T-helper 2 cell treated with Interferon-gamma antibody and Interleukin-4, amounts not matched to agents 100 ng/mL and 5 ng/mL, for 36 hours (primary cell): ENCODE measurements at regions not wholly inside any gene's neighbourhood (a gene's known extent, or its start where the extent isn't known, plus 50 kb on each side); places are given as distances from the start of the nearest gene placed in this dataset.

Source experiments
- intact Hi-C: fragments of 100-400 bp; cut with micrococcal nuclease; formaldehyde crosslinking; loops from one replicate; pipeline ENCODE4 v1.15.1; 2023

DNA sequence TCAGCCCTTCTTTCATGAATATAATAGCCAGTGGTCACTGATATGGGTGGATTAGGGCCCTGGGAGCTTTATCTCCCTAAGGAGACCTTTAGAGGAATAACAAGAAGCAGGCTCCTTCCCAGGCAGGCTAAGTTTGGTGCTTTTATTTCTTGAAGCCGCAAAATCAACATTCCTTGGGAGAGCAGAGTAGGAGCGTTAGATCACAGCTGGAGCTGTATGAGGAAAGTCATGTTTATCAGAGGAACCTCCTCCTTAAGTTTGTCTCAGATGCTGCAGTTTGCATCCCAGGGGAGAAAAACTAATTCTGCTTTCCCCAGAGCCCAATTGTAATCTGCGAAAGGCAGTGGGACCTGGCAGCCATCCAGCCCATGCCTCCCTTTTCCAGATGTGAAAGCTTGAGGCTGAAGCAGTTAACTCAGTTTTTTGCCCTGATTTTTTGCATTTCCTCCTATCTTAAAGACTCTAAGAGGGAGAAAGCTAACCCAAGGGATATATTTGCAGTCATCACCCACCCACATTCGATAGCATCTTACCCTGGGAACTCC is 186.0 kb upstream of the FRMPD4 start:
- intact Hi-C loops, result no loop called here

DNA sequence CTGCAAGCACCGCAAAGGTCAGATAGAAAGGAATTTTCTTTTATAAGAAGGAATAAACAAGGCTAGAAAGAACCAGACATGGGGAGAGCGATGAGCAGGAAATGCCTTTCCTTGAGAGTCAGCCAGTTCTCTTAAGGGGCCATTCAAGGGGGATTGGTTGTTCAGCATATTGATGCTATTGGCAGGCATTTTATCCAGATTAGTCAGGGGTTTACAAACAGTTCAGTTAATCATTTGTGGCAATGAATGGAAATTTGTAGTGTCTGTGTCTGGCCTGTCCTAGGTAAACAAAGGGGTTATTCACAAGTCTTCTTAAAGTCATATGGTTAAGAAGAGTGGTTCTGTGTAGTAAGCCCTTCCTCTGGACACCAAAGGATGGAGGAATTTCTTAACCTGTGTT is 184.7 kb upstream of the FRMPD4 start:
- intact Hi-C loops, result no loop called here

DNA sequence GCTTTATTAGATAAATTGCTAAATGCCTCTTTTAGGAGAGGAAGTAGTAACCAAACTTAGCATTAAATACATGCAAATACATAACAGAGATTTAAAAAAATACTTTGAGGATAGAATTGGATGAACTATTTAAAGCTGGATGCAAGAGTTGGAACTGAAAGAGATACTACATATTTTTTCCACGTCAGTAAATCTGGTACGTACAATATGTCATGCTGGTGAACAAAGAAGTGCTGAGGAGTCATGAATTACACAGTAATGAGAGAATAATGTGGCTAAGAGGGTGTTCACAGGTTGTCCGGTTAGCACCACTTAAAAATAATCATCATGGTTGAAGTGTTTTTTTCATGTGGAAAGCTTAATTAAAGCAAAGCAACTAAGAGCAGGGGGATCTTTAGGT is 184.1 kb upstream of the FRMPD4 start:
- intact Hi-C loops, result no loop called here

DNA sequence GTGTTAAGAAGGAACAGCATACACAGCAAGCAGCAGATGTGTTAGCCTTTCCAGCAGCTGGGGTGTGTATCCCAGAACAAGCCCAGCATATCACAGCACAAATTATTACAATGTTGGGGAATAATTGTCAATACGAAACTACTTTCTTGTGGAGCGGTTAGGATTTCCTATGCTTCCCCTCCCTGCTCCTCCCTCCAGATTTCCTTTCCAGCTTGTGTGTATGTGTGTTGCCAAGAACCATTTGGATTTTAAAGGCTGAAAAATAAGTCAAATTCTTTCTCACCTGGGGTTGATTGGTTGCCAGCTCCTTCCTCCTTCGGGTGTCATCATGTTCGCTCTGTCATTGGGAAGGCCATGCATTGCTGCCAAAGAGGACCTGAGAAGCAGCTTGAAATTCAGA is 178.2 kb upstream of the FRMPD4 start:
- intact Hi-C loops, result no loop called here

DNA sequence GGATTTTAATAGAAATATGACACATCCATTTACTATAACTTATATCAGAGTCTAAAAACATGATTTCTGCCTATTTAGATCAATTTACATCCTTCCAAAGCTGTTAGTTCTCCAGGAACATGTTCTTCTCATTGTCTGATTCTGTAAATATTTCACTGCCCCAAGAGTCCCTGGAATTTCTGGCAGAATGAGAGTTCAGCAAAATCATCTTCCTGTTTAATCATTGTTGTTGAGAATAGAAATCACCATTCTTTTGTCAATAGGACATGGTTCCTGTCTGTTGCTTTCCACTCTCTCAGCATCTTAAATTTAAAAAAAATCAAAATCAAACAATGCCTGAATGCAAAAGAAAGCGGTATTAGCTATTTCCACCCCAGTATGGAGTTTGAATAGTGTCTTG is 172.8 kb upstream of the FRMPD4 start:
- intact Hi-C loops, result no loop called here

DNA sequence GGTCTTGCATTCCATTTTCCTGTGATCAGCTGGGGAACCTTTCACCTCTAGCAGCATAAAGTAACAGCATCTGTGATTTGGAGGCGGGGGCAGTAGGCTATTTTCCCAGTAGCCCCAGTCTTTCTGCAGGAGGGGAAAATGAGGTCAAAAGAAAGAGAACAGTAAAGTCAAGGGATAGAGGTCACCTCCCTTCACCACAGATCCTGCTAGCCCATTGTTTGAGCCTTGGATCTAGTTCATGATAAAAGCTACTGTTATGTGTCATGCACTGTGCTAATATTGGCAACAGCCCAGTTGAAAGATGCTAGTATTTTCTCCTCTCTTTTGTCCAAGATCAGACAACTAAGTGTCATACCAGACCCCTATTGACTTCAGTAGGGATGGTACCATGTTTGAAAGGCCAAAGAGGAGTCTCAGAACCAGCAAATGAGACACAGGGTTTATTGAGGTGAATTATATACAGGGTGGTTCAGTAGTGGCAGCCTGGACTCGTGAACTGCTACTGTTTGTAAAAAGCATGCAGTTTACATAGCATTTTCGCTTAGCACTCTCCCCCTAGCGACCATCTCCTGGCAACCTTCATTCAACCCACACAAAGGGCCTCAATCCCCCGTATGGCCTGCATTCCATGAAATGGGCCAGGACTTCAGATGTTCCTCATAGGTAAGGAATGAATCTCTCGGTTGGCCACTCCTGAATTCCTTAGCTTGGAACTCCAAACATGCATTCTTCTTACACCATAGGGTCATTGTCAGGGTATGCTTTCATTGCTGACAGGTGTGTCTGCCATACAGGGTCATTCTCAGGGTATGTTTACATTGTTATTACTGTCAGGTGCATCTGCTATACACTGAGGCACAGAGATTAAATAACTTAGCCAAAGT is 170.0 kb upstream of the FRMPD4 start:
- intact Hi-C loops, result no loop called here

DNA sequence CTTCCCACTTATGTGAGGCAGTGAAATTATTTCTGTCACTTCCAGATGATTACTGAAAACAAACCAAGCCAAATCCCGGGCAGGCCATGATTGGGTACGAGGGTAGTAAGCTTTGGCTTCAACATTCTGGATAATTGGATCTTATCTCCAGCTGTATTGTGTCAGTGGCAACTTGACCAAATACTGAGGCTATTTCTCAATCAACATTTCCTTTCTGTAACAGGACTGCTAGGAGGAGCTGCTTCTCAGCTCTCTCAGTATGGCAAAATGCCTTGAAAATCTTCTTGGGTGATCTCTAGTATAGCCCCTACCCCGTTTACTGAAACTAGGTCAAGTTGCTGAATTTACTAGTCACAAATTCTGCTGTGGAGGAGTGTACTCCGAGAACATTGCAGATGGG is 169.3 kb upstream of the FRMPD4 start:
- intact Hi-C loops, result no loop called here

DNA sequence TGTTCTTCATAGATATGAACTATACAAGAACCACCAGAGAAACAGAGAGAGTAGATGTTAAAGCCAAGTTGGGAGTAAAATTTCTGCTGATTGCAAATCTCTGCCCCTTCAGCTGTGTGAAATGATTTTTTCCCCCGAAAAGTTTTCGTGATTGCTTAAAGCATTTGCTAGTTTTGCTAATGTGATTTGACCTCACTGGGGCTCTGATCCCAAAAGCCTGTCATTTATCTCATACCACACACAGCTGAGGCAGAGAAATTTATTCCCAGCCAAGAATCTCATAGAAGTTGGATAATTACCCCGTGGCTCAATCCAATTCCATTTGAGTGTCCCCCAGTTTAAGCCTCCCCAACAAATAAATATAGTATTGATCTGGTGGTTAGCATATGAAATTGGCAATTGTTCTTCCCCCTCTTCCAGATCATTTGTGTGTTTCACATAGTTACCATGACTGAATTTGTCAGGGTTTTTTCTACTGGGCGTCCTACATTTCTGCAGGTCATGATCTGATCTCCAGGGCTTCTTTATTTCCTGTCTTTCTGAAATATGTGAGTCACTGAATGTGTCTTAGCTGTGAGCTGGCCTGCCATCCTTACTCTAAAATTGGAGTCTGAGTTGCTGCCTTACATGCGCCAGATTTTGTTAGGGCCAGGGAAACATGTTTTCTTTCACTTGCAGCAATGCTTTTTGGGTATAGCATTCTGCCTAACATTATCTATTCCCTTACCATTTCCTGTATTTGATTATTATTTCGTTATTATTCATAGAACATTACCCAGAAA is 167.5 kb upstream of the FRMPD4 start:
- intact Hi-C loops, result no loop called here

DNA sequence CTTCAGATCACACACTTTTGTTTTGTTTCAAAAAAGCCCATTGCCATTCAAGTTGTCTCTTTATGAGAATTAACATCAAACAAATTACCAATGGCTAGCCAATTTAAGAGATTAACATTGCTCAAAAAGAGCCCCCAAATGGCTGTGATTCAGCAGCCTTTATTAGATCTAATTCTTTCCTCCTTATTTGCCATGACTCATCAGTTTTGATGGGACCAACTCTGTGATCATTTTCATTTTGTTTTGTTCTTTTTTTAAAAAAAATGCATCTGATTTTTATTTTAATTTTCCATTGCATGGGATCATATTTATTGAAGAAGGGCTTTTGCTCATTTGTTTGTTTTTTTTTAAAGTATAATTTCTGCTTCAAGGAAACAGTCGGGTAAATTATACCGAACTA is 161.6 kb upstream of the FRMPD4 start:
- intact Hi-C loops, result no loop called here

DNA sequence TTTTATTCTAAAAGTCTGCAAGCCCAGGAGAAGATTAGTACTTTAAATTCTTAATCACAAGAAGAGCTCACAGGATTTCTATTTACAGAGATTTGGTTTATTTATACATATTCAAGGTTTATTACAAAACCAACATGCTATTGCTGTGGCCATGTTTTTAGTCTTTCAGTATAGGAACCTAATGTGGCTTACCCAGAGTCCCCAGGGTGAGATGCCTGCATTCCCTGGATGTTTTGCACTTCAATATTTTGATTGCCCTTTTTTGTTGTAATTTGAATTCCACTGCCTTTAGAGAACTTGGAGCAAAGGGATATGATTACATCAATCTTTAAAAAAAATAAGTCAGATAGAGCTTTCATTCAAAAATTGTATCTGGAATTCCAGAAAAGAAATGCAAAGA is 146.0 kb upstream of the FRMPD4 start:
- intact Hi-C loops, result no loop called here

DNA sequence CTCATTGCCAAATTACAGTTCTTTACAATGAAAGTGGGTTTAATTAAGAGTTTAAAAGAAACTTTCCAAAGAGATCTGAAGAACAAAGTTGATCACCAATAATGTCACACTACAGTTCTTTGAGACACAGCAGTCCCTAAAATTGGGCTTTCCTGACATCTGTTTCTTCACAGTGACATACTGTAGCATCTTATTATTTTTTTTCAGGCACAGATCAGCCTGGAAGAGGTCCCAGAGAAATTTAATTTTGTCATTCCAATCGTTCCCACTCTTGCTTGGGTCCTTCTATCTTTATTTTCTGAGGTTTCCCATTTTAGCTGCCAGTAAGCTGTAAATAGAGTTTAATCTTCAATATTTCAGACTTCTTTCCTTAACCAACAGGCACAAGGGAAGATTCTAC is 143.1 kb upstream of the FRMPD4 start:
- intact Hi-C loops, result no loop called here

DNA sequence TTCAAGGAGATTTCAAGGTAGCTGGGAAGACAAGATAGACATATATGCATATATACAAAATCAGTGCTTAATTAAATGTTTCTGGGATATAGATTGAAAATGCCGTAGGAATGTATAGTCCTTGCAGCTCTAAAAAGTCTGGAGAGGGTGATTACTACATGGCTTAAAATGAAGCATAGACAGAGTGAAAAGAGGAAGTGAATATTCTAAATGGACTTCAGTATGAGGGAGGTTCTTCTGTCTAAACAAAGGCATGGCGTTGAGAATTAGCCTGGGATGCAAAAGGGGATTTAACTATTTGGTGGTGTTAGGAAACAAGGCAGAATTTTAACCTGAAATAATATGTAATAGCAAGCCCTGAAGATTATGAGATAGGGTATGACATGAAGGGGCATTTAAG is 141.5 kb upstream of the FRMPD4 start:
- intact Hi-C loops, result no loop called here

DNA sequence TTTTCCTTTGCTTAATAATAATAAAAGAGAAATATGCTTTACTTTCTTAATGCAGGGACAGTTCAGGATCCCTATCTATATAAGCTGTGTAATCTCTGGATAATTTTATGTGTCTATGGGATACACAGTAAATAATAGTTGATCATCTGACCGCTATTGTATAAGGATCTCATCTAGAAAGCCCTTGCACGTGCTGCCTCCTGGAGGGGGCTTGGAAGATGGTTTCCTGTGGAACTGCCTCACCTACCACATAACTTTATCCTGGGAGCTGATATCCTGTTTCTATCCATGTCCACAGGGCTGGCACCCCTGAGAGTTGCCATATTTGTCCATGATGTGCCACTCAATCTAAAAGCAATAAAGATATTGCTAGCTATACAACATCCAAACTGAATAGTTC is 139.3 kb upstream of the FRMPD4 start:
- intact Hi-C loops, result no loop called here

DNA sequence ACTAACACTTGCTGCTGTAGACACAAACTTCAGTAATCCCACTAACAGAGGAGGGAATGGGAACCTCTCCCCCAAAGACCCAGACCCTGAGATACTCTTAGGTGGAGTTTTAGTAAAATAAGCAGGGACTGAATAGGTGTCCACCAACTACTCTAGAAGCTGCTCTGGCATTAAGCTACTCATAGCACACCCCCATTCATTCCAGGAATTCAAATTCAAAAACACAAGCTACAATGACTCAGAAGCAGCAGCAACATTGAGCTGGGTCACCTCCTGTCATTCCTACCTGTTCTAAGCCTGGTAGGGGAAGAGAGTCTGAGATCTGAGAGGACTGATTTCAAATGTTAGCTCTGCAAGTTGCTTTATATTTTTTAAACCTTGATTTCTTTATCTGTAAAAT is 135.4 kb upstream of the FRMPD4 start:
- intact Hi-C loops, result no loop called here

DNA sequence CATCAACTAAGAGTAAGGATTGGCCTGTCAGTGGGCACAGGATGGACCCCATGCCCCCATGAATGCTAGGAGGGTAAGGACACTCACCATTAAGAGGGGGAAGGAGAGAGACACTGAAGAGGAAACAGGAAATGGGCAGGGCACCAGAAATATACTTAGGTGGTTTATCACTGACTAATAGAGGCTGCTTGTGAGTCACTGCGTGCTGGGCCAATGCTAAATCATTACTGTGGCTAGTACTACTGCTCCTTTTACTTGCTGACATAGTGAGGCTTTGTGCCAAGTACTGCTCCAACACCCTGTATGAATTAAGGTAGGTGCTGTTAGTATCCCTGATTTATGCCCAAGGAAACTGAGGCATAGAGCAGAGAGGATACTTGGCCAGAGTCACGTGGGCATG is 130.4 kb upstream of the FRMPD4 start:
- intact Hi-C loops, result no loop called here

DNA sequence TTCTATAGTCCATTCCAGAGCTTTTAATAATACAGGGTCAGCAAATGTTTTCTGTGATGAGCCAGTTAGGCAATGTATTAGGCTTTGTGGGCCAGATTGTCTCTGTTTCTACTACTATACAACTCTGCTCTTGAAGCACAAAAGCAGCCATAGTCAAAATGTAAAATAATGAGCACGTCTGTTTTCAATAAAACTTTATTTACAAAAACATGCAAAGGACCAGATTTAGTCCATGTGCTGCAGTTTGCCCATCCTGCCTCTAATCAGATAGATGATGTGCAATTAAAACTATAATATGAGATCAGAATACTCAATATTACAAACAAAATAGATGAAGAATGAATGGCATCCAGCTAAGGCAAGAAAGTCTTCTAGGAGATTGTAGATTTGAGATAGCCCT is 127.8 kb upstream of the FRMPD4 start:
- intact Hi-C loops, result no loop called here

DNA sequence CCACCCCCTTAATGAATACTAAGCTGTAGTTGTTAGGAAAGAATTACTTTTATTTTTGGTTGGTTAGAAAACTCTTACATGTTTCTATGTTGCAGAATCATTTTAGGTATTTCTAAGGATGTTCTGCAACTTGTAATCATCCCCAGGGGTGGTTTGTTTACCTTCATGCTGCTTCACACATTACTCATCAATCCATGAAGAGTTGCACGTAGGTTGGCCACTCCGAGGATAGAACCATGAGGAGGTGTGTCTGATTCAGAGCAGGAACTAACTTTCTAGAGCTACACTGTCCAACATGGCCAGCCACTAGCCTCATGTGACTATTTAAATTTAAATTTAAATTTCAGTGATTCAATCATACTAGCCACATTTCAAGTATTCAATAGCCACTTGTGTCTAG is 127.2 kb upstream of the FRMPD4 start:
- intact Hi-C loops, result no loop called here

DNA sequence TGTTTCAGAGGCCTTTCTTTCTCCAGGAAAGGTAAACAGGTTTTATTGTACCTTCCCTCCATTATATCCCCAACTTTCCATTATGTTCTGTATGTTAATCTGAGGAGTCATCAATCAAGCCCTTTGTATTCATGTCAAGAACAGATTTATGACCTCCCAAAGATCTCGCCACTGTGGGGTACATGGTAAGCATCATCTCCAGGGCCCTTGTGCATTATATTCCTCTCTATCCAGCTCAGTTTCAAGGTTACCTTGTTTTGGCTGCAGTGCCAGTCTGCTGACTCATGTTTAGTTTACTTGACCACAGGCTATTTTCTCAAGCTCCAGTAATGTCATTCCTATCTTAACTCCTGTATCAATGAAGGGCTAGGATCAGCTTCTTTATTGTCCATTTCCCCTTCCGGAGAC is 125.1 kb upstream of the FRMPD4 start:
- intact Hi-C loops, result no loop called here

DNA sequence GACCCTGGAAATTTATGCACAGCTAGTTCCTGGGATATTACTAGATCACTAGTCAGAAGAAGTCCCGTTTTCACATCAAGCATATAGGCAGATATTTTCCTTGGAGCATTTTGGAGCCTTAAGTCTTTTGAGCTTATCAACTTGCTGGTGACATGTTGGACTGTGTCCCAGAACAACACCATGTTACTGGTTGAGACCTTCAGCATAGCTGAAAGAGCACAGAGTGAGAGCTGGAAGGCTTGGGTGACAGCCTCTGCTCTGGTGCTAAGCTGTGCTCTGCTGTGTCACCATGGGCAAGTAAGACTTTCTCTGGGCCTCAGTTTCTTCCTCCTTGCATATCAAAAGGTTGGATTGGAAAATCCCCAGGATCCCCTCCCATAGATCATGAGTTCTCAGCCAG is 116.6 kb upstream of the FRMPD4 start:
- intact Hi-C loops, result no loop called here

DNA sequence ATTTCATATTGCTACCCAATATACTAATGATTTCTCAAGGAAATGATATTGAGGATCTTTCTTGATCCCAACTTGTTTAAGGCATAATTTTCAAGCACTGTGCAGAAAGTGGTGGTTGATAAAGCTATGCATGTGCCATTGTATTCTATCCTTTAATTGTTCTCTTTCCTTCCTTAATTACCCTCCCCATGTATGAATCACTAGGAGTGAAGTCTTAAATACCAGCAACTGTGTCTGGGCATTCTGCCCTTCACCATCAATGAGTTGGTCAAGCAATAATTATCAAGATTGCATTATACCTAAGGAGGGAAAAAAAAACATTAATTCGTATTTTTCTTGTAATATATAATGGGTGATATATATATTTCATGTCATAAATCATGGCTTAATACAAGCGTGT is 111.8 kb upstream of the FRMPD4 start:
- intact Hi-C loops, result no loop called here

DNA sequence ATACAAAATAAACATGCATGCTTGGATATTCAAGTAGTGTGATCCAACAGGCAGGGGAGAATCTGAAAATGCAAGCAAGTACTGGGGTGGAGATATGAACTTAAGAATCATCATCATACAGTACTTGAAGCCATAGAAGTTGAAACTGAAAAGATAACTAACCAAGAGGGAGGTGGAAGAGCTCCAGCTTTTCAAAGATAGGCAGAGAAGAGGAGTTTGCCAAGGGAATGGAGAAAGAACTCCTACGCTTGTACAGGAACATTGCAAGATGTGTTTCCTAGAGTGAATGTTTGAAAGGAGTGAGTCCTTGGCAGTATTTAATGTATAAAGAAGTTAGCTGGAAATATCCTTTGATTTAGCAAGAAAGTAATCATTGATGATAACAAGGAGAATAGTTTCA is 106.2 kb upstream of the FRMPD4 start:
- intact Hi-C loops, result no loop called here

DNA sequence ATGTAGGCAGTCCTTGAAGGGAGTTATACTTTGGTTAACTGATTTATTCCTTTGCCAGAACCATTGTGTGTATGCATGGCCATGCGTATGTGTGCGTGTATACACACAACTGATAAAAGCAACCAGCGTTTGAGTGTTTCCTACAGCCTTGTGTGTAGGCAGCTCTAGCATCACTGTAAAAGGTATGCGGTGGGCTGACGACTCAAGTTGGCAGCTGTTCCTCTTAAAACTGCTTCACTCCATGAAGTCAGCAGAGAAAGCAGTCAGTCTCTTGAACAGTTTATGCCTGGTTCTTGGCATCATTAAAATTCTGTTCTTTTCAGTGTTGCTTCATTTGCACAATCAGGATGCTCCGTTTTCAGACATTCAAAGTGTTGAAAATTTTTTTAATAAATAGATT is 103.5 kb upstream of the FRMPD4 start:
- intact Hi-C loops, result no loop called here

DNA sequence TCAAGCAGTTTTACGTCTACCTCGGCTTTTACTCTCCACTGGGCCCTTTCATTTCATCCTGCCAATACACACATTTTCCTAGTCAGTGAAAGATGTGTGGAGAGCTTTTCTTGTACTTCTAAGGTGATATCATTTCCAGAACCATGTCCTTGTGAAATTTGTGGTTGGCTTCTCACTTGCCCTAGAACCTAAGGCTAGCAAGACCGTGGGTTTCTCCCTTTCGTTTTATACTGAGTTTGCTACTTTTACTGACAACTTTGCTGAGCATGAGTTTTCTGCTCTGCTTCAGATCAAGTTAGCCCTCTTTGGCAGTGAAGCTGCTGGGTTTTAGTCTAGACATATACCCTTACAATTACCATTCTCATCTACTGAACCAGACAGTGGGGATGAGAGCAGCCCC is 95.7 kb upstream of the FRMPD4 start:
- intact Hi-C loops, result no loop called here
